Endothelial cell of umbilical vein (primary cell): ENCODE measurements at regions not wholly inside any gene's neighbourhood (a gene's known extent, or its start where the extent isn't known, plus 50 kb on each side); places are given as distances from the start of the nearest gene placed in this dataset.

ENCODE experiments used
- CTCF ChIP-seq, 2 donors: IDR thresholded peaks; 1 replicate in 1 of 2; 2 replicates in 1 of 2; pipeline ENCODE4 v1.5.1; 2011; ENCODE audit warnings: low read length in 2 of 2, mild to moderate bottlenecking in 2 of 2, moderate library complexity in 2 of 2, control low read depth in 1 of 2, inconsistent platforms in 1 of 2, low read depth in 1 of 2; ENCODE audit not compliant: insufficient read depth in 1 of 2; ENCODE audit errors: extremely low read depth in 1 of 2
- EZH2 ChIP-seq: IDR thresholded peaks from 2 replicates; pipeline ENCODE4 v1.6.1; 2012; ENCODE audit warnings: borderline replicate concordance, low read depth, mild to moderate bottlenecking, moderate library complexity, low read length, inconsistent platforms; ENCODE audit not compliant: severe bottlenecking
- JUN ChIP-seq: IDR thresholded peaks from 2 replicates; pipeline ENCODE4 v1.6.1; 2011; ENCODE audit warnings: borderline replicate concordance, low read depth; ENCODE audit not compliant: insufficient read length, insufficient read depth
- POLR2A ChIP-seq: IDR thresholded peaks from 2 replicates; pipeline ENCODE4 v1.6.1; 2012; ENCODE audit warnings: low read depth, mild to moderate bottlenecking, control low read depth, low read length
- POLR2AphosphoS5 ChIP-seq: IDR thresholded peaks from 2 replicates; pipeline ENCODE4 v1.6.1; 2012; ENCODE audit warnings: low read depth, mild to moderate bottlenecking, control low read depth, low read length, moderate library complexity; ENCODE audit not compliant: insufficient read depth
- TF ChIP-seq, protein P1 (sequence below): IDR thresholded peaks from 2 replicates; pipeline ENCODE4 v1.6.1; 2011; ENCODE audit not compliant: insufficient read depth, insufficient read length

- TF ChIP-seq EZH2 (no peak), CTCF (IDR thresholded peaks at IDR 0.05; ENCODE audit: extremely low read depth in 1 of 2, insufficient read depth in 1 of 2, low read depth in 1 of 2, low read length in 2 of 2) (no peak), JUN (no peak), POLR2A (no peak), POLR2AphosphoS5 (no peak)
- TF ChIP-seq, protein P1, sequence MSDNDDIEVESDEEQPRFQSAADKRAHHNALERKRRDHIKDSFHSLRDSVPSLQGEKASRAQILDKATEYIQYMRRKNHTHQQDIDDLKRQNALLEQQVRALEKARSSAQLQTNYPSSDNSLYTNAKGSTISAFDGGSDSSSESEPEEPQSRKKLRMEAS, result no peak
Observed at GRCh38 chr6:168877821-168878282, 375.8 kb downstream of the THBS2 start.
